Femur (tissue), 1 donor: ENCODE measurements at regions not wholly inside any gene's neighbourhood (a gene's known extent, or its start where the extent isn't known, plus 50 kb on each side); places are given as distances from the start of the nearest gene placed in this dataset.
A peak's percentile ranks its signal among the peaks of the same experiment; 100 is the strongest.

Source experiments
- DNase-seq: peaks from one replicate; pipeline ENCODE4 v3.0.0-alpha.2; 2017

DNA sequence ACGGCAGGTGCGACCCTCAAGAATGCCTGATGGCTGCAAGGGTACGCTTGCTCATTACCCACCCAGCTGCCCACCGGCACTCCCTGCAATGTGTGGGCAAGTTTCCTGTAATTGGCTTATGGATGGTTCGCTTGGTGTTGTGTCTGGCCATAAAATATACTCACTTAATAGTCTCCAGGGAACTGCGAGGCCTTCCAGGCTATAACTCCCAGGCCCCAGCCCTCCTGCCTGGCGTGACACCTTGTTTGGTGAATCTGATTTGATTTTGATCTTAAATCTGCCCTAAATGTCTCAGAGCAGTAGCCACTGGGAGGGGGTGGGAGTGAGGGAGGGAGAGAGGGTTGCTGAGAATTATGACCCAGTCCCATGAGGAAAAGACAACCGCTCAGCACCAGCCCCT, 572.2 kb downstream of the BUD13 start:
- DNase-seq = no peak

GRCh38 chr11:116199182-116199581, 573.6 kb downstream of the BUD13 start:
- DNase-seq = no peak

DNA sequence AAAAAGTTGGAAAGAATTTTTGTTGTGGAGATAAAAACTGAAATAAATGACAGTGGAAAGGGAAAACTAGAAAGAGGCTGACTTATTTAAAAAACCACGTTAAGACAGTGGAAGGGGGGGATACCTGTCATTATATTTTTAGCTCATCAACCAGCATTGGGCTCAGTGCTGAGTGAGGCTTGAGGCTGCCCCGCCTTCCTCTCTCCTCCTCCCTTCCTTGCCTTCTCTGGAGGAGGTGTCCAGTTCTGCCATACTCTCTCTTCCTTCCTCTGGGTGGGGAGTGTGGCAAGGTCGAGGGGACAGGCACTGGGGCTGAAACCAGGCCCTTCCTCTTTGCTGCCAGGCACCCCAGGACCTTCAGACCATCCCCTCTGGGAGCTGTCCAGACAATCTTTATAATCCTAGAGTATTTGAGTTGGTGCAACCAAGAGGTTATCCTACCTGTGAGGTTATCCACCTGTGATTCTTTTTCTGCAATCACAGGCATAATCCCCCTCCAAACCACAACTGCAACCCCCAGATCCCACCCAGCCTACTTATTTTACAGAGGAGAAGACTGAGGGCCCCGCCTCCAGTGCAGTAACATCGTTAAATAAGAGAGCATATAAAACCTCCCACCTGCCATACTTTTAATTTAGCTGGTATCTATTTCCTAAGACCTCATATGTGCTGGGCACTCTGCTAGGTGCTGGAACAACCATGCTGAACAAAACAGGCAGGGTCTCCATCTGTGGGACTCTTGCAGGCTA, 578.5 kb downstream of the BUD13 start:
- no peak for DNase-seq

- peak; percentile 78 for DNase-seq
Observed at GRCh38 chr11:116193321-116194131, 579.3 kb downstream of the BUD13 start.

GRCh38 chr11:116192509-116193210, 580.1 kb downstream of the BUD13 start:
- peak; percentile 40 for DNase-seq

GRCh38 chr11:116190861-116191260, 581.9 kb downstream of the BUD13 start:
- DNase-seq = no peak

GRCh38 chr11:116189408-116190170, 583.2 kb downstream of the BUD13 start:
- DNase-seq = no peak

DNA sequence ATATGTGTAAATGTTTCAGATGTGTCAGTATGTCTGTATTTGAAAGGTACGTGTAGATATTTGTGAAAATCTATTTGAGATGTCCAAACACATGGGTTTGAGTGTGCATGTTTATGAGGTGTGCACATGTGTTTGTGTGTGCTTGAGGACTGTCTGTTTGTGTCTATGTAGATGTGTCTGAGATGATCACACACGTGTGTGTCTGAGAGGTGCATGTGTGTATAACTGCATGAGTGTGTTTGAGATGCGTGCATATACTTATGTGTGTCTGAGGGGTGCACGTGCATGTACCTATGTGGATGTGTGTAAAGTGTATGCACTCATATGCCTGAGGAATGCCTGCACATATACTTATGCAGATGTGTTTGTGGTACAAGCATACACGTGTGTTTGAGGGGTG, 584.4 kb downstream of the BUD13 start:
- DNase-seq = no peak

GRCh38 chr11:116187026-116187425, 585.8 kb downstream of the BUD13 start:
- DNase-seq = no peak

- DNase-seq = no peak
Observed at GRCh38 chr11:116185551-116185950, 587.2 kb downstream of the BUD13 start.

DNA sequence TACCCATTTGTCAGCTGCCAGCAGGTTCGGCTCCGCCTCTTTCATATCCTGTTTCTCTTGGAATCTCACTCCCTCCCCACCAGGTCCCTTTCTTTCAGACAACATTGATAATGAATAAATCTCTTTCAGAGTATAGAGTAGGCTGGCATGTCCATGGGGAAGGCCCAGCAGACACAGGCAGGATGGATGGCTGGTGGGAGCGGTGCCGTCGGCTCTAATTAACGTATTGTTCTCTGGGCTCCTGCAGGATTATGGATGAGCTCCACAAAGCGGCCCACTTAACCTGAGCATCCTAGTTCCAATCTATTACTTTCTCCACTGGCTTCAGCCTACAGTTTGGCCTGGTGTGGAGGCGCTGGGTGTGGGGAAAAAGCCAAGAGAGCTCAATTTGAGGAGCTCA, 588.0 kb downstream of the BUD13 start:
- DNase-seq = no peak

DNA sequence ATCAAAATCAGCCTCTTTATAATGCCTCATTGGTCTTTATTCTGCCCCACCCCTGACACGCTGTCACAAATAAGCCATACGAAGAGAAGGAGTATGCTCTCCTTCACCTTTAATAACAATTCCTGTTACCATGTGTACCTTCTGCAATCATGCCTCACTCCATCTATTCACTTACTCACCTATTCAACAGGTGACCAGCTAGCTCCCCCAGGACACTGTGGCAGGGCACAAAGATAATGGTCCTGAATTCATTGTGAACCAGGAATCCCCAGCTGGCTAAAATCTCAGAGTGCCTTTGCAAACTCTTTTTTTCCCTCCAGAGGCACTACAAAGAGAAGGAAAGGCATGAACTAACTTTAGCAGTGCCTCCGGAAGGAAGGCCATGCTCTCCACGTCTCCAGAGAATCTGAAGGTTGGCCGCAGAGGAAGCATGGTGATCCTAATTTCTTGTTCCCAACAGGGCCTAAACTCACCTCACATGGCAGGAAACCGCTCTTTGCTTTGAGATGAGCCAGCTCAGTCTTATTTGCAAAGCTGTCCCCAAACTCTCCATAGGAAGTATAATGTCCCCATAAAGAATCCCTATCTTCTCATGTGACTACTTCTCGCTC, 590.3 kb downstream of the BUD13 start:
- no peak for DNase-seq

DNA sequence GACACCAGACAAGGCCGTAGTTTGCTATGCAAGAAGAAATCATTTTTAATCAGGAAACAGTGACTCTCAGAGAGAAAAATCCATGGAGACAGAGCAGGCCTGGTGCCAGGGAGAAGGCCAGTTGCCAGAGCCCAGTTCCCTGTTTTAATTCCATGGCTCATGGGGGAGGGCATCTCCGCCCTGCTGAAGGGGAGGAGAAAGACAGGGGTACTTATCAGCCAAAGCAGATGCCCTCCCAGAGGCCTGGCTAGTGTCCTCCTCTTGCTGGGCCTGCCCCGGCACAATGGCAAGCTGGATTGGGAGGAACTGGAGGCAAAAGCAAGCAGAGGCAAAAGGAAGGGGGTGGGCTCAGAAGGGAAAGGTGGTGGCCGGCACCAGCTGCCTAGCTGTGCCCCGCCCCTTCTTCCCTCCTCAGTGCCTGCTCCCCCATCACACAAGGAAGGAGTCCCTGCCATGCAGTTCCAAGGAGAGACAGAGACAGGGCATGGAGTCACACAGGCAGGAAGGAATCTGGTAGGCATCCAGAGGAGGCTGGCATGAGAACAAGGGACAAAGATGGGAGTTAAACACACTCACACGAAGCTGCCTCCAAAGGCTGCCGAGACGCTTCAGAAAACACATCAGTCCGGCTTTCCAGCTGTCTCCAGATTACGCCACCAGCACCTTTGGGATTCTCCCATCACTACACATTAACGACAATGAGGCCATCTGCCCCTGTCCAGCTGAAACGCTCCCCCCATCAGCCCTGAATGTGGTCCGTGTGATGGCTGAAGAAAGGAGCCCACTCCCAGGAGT, 591.8 kb downstream of the BUD13 start:
- peak; percentile 43 for DNase-seq

- DNase-seq = no peak
Observed at GRCh38 chr11:116179401-116179800, 593.4 kb downstream of the BUD13 start.

DNA sequence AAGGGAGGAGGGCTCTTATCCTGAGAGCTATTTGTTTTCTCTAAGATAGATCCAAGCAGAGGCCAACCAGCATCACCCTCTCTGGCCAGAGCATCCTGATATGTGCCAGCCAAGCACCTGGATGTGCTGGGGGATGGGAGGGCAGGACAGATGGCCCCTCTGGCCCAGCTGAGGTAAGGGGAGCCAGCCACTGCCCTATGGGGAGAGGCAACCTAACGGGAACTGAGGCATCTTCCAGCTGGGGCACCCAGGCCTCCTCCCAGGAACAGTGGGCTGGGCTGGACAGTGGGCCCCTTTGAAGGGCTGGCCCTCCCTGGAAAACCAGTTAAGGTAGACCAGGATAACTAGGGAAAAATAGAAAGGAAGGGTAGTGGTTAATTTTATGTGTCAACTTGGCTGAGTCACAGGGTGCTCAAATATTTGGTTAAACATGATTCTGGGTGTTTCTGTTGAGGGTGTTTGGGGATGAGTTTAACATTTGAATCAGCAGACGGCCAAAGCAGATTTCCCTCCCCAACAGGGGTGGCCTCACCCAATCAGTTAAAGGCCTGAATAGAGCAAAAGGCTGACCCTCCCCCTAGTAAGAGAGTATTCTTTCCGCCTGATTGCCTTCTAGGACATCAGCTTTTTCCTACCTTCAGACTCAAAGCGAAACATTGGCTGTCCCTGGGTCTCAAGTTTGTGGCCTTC, 595.1 kb downstream of the BUD13 start:
- no peak for DNase-seq

DNA sequence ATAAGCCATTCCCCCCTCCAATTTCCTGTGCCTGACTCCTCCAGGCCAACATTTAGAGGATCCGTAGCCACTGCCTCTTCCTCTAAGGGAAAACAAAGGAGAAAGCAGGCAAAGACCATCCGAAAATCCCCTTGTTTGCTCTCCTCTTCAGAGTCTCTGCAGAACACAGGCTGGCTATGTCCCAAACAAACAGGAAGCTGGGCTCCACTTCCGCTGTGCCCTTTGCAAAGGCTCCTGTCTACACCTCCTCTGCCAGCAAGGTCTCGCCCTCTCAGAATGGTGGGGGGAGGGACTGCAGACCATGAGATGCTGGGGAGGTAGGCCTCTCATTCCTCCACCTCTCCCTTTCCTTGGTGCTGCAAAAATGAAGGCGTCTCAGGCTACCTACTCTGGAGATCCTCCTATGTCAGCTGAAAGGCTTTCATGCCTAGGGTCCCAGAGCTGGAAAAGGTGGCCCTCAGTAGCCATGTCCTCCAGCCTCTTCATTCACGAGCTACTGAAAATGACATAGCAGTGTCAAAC, 596.2 kb downstream of the BUD13 start:
- no peak for DNase-seq

- no peak for DNase-seq
Observed at GRCh38 chr11:116175707-116176106, 597.1 kb downstream of the BUD13 start.

DNA sequence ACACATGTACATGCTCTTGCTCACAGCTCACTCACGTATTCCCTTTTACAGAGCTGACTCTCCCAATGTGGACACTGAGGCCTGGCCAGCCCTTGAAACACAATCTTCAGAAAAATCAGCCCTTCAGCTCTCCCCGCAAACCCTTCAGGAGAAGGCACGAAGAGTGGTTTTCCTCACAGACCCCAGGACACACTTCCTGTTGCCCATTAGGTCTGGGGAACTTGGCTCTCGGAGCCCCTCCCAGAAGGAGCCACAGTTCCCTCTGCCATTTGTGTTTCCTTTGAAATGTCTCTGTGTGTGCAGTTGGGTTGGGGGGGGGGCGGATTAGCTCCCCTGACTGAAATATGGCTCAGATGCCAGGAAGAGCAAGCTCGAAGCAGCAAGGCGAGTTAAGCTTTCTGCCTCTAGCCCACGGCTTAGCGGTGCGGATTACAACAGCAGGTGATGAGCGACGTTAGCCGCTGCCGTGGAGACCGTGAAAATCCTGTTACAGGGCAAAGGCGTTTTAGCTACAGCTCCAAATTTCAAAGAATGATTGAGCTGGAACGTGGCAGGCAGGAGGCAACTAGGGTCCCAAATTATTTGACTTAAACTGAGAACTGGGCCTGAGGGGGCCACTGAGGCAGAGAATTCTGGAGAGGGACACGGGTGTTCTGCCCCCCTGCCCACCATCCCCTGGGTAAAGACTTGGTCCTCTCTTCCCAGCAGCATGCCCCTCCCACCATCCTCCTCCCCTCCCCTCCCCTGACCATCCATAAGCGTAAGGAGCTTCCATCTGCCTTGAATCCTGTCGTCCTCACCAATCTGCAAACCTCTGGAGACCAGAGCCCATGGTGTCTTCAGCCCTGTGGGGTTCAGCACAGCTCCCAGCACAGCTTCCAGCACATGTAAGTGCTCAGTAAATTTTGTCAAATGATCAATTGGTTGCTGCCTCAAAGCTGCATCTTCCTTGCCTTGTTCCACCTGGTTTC, 598.6 kb downstream of the BUD13 start:
- no peak for DNase-seq

DNA sequence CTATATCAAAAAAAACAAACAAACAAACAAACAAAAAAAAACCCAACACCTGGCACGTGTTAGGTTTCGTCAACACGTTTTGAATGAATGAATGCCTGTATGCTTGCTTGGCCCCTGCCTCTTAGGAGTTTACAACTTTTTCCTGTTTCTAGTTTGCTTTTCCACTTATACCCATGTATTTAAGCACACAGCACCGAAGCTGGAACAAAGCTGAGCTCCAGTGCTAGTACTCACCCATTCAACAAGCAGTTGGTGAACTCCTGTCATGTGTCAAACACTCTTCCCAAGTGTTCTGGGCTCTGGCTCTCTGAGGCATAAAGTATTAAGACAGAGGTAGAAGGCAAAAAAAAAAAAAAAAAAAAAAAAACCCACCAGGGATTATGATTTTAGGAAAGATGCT, 599.3 kb downstream of the BUD13 start:
- no peak for DNase-seq
